ENCODE measurements at regions not wholly inside any gene's neighbourhood (a gene's known extent, or its start where the extent isn't known, plus 50 kb on each side); places are given as distances from the start of the nearest gene placed in this dataset.

DNA sequence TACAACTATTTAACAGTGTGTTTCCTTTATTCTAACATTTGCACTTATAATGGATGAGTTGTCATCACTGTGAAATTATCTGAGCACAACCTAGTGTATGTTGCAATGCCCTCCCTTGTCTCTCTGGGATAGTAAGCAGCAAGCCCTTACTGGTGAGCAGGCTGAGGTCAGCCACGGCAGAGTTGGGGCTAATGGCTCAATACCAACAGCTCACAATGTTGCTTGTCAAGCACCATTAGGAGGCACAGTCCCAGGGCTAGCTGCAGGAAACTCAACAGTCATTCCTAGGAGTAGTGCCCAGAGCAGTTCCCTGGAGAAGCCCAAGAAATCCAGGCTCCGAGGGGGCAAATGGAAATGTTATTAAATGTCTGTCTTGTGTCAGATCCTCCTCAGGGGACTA is 858.4 kb downstream of the GRID1 start (continued):
- TF ChIP-seq, protein P1, sequence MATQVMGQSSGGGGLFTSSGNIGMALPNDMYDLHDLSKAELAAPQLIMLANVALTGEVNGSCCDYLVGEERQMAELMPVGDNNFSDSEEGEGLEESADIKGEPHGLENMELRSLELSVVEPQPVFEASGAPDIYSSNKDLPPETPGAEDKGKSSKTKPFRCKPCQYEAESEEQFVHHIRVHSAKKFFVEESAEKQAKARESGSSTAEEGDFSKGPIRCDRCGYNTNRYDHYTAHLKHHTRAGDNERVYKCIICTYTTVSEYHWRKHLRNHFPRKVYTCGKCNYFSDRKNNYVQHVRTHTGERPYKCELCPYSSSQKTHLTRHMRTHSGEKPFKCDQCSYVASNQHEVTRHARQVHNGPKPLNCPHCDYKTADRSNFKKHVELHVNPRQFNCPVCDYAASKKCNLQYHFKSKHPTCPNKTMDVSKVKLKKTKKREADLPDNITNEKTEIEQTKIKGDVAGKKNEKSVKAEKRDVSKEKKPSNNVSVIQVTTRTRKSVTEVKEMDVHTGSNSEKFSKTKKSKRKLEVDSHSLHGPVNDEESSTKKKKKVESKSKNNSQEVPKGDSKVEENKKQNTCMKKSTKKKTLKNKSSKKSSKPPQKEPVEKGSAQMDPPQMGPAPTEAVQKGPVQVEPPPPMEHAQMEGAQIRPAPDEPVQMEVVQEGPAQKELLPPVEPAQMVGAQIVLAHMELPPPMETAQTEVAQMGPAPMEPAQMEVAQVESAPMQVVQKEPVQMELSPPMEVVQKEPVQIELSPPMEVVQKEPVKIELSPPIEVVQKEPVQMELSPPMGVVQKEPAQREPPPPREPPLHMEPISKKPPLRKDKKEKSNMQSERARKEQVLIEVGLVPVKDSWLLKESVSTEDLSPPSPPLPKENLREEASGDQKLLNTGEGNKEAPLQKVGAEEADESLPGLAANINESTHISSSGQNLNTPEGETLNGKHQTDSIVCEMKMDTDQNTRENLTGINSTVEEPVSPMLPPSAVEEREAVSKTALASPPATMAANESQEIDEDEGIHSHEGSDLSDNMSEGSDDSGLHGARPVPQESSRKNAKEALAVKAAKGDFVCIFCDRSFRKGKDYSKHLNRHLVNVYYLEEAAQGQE (IDR thresholded peaks at IDR 0.05; ENCODE audit: borderline replicate concordance), result no peak
- TF ChIP-seq, protein P1 (CRISPR knock-in tag; IDR thresholded peaks at IDR 0.05; ENCODE audit: low read depth), result no peak
- TF ChIP-seq MYBL2 (IDR thresholded peaks at IDR 0.05; ENCODE audit: low read depth) (no peak), MYBL2 (CRISPR knock-in tag; IDR thresholded peaks at IDR 0.05; ENCODE audit: borderline replicate concordance) (no peak), HDAC3 (IDR thresholded peaks at IDR 0.05; ENCODE audit: borderline replicate concordance, partially characterized antibody) (no peak), HDAC8 (tag; IDR thresholded peaks at IDR 0.05) (no peak), ZNF445 (CRISPR knock-in tag; IDR thresholded peaks at IDR 0.05; ENCODE audit: low read depth) (no peak), SRF (CRISPR knock-in tag; IDR thresholded peaks at IDR 0.05) (no peak)
- TF ChIP-seq, protein P2, sequence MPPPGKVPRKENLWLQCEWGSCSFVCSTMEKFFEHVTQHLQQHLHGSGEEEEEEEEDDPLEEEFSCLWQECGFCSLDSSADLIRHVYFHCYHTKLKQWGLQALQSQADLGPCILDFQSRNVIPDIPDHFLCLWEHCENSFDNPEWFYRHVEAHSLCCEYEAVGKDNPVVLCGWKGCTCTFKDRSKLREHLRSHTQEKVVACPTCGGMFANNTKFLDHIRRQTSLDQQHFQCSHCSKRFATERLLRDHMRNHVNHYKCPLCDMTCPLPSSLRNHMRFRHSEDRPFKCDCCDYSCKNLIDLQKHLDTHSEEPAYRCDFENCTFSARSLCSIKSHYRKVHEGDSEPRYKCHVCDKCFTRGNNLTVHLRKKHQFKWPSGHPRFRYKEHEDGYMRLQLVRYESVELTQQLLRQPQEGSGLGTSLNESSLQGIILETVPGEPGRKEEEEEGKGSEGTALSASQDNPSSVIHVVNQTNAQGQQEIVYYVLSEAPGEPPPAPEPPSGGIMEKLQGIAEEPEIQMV (tag; conservative IDR thresholded peaks at IDR 0.05; ENCODE audit: low read depth), result no peak
- TF ChIP-seq, protein P3, sequence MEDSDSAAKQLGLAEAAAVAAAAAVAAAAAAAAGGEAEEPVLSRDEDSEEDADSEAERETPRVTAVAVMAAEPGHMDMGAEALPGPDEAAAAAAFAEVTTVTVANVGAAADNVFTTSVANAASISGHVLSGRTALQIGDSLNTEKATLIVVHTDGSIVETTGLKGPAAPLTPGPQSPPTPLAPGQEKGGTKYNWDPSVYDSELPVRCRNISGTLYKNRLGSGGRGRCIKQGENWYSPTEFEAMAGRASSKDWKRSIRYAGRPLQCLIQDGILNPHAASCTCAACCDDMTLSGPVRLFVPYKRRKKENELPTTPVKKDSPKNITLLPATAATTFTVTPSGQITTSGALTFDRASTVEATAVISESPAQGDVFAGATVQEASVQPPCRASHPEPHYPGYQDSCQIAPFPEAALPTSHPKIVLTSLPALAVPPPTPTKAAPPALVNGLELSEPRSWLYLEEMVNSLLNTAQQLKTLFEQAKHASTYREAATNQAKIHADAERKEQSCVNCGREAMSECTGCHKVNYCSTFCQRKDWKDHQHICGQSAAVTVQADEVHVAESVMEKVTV (CRISPR knock-in tag; IDR thresholded peaks at IDR 0.05), result no peak

All from K562 (cell line).